BJ (cell line): ENCODE measurements at regions not wholly inside any gene's neighbourhood (a gene's known extent, or its start where the extent isn't known, plus 50 kb on each side); places are given as distances from the start of the nearest gene placed in this dataset.

Experiments
- CTCF ChIA-PET: fragments of 350-600 bp; formaldehyde crosslinking; extraction: SDS; loops from one replicate; lab custom pipeline; 2021; ENCODE audit warnings: antibody characterized with exemption, inconsistent platforms; lab: Yijun Ruan, JAX
- POLR2A ChIA-PET: fragments of 300-600 bp; sonication (Branson Sonifier 250); formaldehyde crosslinking; extraction: SDS; loops from one replicate; lab custom pipeline; 2021; ENCODE audit warnings: antibody characterized with exemption; lab: Charles Lee
- DNase-seq: peaks from one replicate; pipeline ENCODE4 v3.0.0-alpha.2; 2011; ENCODE audit warnings: low read depth
- H3K27me3 ChIP-seq: 2 replicates; pipeline ENCODE4 v1.6.0; 2011; ENCODE audit warnings: low read length; ENCODE audit not compliant: control insufficient read depth, insufficient read depth
- H3K36me3 ChIP-seq: 2 replicates; pipeline ENCODE4 v1.5.1; 2011; ENCODE audit warnings: low read length; ENCODE audit not compliant: control insufficient read depth, insufficient read depth
- H3K4me3 ChIP-seq: 2 replicates; pipeline ENCODE4 v1.5.1; 2011; ENCODE audit warnings: low read depth, mild to moderate bottlenecking, control low read depth, low read length
- CTCF ChIP-seq: IDR thresholded peaks from 2 replicates; pipeline ENCODE4 v1.5.1; 2011; ENCODE audit warnings: low read depth, mild to moderate bottlenecking, control low read depth, inconsistent platforms, low read length, moderate library complexity; ENCODE audit not compliant: insufficient read depth

GRCh38 chr20:57904314-57905105 is 194.7 kb upstream of the PMEPA1 start:
- Histone ChIP-seq H3K4me3 (no peak overlapping the region), H3K27me3 (peaks cover 17% of the 10 kb centered on the region), H3K36me3 (no peaks in the 10 kb centered on the region)
- no peak for DNase-seq
- ChIA-PET POLR2A (interaction anchor here (0.6 kb wide), 1 partner anchor 29 kb away, joined by 4 read pairs; no protein-coding TSS in a partner anchor), CTCF (no interaction called here)
- no peak for TF ChIP-seq CTCF

GRCh38 chr20:57902473-57902872 is 192.7 kb upstream of the PMEPA1 start:
- Histone ChIP-seq H3K4me3 (no peak overlapping the region), H3K36me3 (no peaks in the 10 kb centered on the region), H3K27me3 (peaks cover 12% of the 10 kb centered on the region)
- CTCF ChIA-PET, result interaction anchor here (0.6 to 1.1 kb wide), 4 partner anchors 15 to 278 kb away, joined by 3 to 4 read pairs (median 3); no protein-coding TSS in a partner anchor
- TF ChIP-seq CTCF, result peak; percentile 27; the same call in 1 of the 2 replicates
- no peak for DNase-seq
- POLR2A ChIA-PET, result no interaction called here

GRCh38 chr20:57901526-57901925 is 191.7 kb upstream of the PMEPA1 start:
- DNase-seq, result no peak
- H3K27me3 ChIP-seq, result peaks cover 12% of the 10 kb centered on the region
- H3K4me3 ChIP-seq, result no peak overlapping the region
- ChIA-PET CTCF (interaction anchor here (0.8 to 0.9 kb wide), 2 partner anchors 25 to 279 kb away, joined by 3 read pairs; no protein-coding TSS in a partner anchor), POLR2A (interaction anchor here (0.6 kb wide), 1 partner anchor 32 kb away, joined by 4 read pairs; no protein-coding TSS in a partner anchor)
- no peaks in the 10 kb centered on the region for H3K36me3 ChIP-seq
- TF ChIP-seq CTCF, result no peak

- H3K4me3 ChIP-seq, result no peak overlapping the region
- no peaks in the 10 kb centered on the region for H3K36me3 ChIP-seq
- ChIA-PET POLR2A (no interaction called here), CTCF (no interaction called here)
- no peak for DNase-seq
- TF ChIP-seq CTCF, result no peak
- peaks cover 11% of the 10 kb centered on the region for H3K27me3 ChIP-seq
These were observed 190.6 kb upstream of the PMEPA1 start for GRCh38 chr20:57900226-57900905.

GRCh38 chr20:57899554-57899953 is 189.7 kb upstream of the PMEPA1 start:
- H3K36me3 ChIP-seq, result no peaks in the 10 kb centered on the region
- ChIA-PET CTCF (interaction anchor here (1.3 kb wide), 1 partner anchor 61 kb away, joined by 3 read pairs; no protein-coding TSS in a partner anchor), POLR2A (no interaction called here)
- H3K27me3 ChIP-seq, result peaks cover 10% of the 10 kb centered on the region
- H3K4me3 ChIP-seq, result no peak overlapping the region
- TF ChIP-seq CTCF, result no peak
- no peak for DNase-seq
